ENCODE measurements at regions not wholly inside any gene's neighbourhood (a gene's known extent, or its start where the extent isn't known, plus 50 kb on each side); places are given as distances from the start of the nearest gene placed in this dataset.

DNA sequence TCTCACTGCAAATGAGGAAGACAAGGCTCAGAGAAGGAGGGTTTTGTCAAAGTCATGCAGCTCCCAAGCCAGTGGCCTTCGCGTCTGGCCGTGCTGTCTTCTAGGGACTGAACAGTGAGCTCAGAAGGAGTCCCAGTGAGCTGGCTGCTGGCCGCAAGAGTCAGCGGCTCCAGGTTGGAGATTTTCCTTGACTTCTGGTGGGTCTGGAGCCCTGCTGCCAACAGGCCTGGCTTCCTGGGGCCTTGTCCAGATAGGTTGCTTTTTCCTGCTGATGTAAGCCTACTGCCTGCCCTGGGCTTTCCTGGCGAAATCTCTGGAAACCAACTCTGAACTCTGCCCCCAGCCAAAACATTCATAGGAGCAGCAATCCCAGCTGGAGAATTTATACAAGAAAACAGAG, 272.7 kb upstream of the CADM1 start:
- no peak overlapping the region for H3K4me3 Mint-ChIP-seq
- Histone ChIP-seq H3K9ac (ENCODE audit: extremely low read depth, low read length, poor library complexity, severe bottlenecking) (no peak overlapping the region), H3K27ac (ENCODE audit: low read depth, low read length) (no peak overlapping the region), H3K36me3 (ENCODE audit: control insufficient read depth, insufficient read depth, low read length) (no peaks in the 10 kb centered on the region), H3K4me3 (ENCODE audit: low read length) (no peak overlapping the region), H3K9me3 (ENCODE audit: control insufficient read depth, low read length) (peaks cover 3% of the 10 kb centered on the region), H3K27me3 (ENCODE audit: control insufficient read depth, insufficient read depth, low read length, poor library complexity, severe bottlenecking) (no peaks in the 10 kb centered on the region), H3K4me1 (ENCODE audit: control insufficient read depth, insufficient read depth, low read length) (peaks cover 13% of the 10 kb centered on the region)
- no peaks in the 10 kb centered on the region for H3K36me3 Mint-ChIP-seq (ENCODE audit: low read depth)
- 94 to 97% methylated on average over 4 to 6 of the region's 6 CpGs for WGBS, 2 experiments (ENCODE audit: insufficient coverage in 1 of 2, insufficient read length in 1 of 2)
- H3K27me3 Mint-ChIP-seq (ENCODE audit: insufficient read depth) = peaks cover 1% of the 10 kb centered on the region
- TF ChIP-seq CTCF (conservative IDR thresholded peaks at IDR 0.05) = no peak
- no peak for DNase-seq
- peaks cover 31% of the 10 kb centered on the region for H3K4me1 Mint-ChIP-seq
- no peaks in the 10 kb centered on the region for H3K9me3 Mint-ChIP-seq
- no peak overlapping the region for H3K27ac Mint-ChIP-seq

GRCh38 chr11:115775846-115776245, 271.6 kb upstream of the CADM1 start:
- Mint-ChIP-seq H3K27ac (no peak overlapping the region), H3K4me3 (no peak overlapping the region), H3K9me3 (no peaks in the 10 kb centered on the region), H3K4me1 (peaks cover 23% of the 10 kb centered on the region), H3K27me3 (ENCODE audit: insufficient read depth) (peaks cover 6% of the 10 kb centered on the region), H3K36me3 (ENCODE audit: low read depth) (no peaks in the 10 kb centered on the region)
- no peak overlapping the region for H3K4me3 ChIP-seq (ENCODE audit: low read length)
- no peak for DNase-seq
- WGBS, 2 experiments (ENCODE audit: insufficient coverage in 1 of 2, insufficient read length in 1 of 2) = 93 to 100% methylated on average over 1 to 4 of the region's 4 CpGs
- H3K27ac ChIP-seq (ENCODE audit: low read depth, low read length) = no peak overlapping the region
- peaks cover 13% of the 10 kb centered on the region for H3K4me1 ChIP-seq (ENCODE audit: control insufficient read depth, insufficient read depth, low read length)
- TF ChIP-seq CTCF (conservative IDR thresholded peaks at IDR 0.05) = no peak
- H3K36me3 ChIP-seq (ENCODE audit: control insufficient read depth, insufficient read depth, low read length) = no peaks in the 10 kb centered on the region
- H3K27me3 ChIP-seq (ENCODE audit: control insufficient read depth, insufficient read depth, low read length, poor library complexity, severe bottlenecking) = no peaks in the 10 kb centered on the region
- H3K9me3 ChIP-seq (ENCODE audit: control insufficient read depth, low read length) = no peaks in the 10 kb centered on the region
- H3K9ac ChIP-seq (ENCODE audit: extremely low read depth, low read length, poor library complexity, severe bottlenecking) = no peak overlapping the region

DNA sequence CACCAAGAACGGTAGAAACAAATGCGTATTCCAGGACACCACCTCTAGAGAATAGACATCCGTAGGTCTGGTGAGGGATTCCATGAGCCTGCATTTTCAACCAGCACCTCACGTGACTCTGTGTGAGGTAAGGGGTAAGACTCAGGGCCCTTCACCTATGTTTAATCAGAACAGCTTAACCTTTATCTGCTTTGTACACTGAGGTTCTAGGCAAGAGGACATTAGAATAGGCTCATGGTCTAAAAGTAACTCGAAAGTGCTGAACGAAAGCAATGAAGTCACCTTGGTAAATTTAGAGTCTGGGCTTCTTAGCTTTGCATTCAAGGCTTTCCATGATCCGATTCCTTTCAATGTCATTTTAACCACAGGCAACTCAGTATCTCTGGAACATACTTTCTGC, 270.5 kb upstream of the CADM1 start:
- Histone ChIP-seq H3K27me3 (ENCODE audit: control insufficient read depth, insufficient read depth, low read length, poor library complexity, severe bottlenecking) (no peaks in the 10 kb centered on the region), H3K36me3 (ENCODE audit: control insufficient read depth, insufficient read depth, low read length) (no peaks in the 10 kb centered on the region), H3K4me1 (ENCODE audit: control insufficient read depth, insufficient read depth, low read length) (peaks cover 13% of the 10 kb centered on the region), H3K4me3 (ENCODE audit: low read length) (no peak overlapping the region), H3K27ac (ENCODE audit: low read depth, low read length) (no peak overlapping the region), H3K9ac (ENCODE audit: extremely low read depth, low read length, poor library complexity, severe bottlenecking) (no peak overlapping the region), H3K9me3 (ENCODE audit: control insufficient read depth, low read length) (no peaks in the 10 kb centered on the region)
- peaks cover 6% of the 10 kb centered on the region for H3K27me3 Mint-ChIP-seq (ENCODE audit: insufficient read depth)
- DNase-seq = no peak
- 88 to 95% methylated on average over 5 to 7 of the region's 7 CpGs for WGBS, 2 experiments (ENCODE audit: insufficient coverage in 1 of 2, insufficient read length in 1 of 2)
- no peak overlapping the region for H3K4me3 Mint-ChIP-seq
- no peaks in the 10 kb centered on the region for H3K9me3 Mint-ChIP-seq
- H3K4me1 Mint-ChIP-seq = peaks cover 16% of the 10 kb centered on the region
- TF ChIP-seq CTCF (conservative IDR thresholded peaks at IDR 0.05) = no peak
- no peaks in the 10 kb centered on the region for H3K36me3 Mint-ChIP-seq (ENCODE audit: low read depth)
- no peak overlapping the region for H3K27ac Mint-ChIP-seq

Measured in endodermal cell (in vitro differentiated cells).